ENCODE measurements at regions not wholly inside any gene's neighbourhood (a gene's known extent, or its start where the extent isn't known, plus 50 kb on each side); places are given as distances from the start of the nearest gene placed in this dataset.

DNA sequence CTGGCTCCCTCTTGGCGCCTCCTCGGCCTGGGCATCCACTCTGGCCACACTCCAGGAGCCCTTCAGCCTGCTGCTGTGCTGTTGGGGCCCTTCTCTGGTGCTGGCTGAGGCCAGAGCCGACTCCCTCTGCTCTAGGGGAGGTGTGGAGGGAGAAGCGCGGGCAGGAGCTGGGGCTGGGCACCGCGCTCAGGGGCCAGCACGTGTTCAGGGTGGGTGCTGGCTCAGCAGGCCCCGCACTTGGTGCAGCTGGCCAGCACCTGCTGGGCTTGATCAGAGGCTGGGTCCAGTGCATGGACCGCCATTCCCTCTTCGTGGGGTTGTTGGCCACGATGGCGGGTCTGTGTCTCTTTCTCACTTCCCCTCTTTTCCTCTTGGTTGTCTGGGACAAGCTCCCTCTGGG, 2381.0 kb downstream of the LRRC4C start:
- Histone ChIP-seq H3K36me3 (ENCODE audit: insufficient read depth, low read length) (no peaks in the 10 kb centered on the region), H2AFZ (ENCODE audit: low read length) (no peak overlapping the region), H3K27ac (ENCODE audit: low read depth, low read length) (no peak overlapping the region), H3K4me3 (ENCODE audit: insufficient read depth, low read length) (no peak overlapping the region), H3K27me3 (ENCODE audit: insufficient read depth, low read length) (no peaks in the 10 kb centered on the region), H3K79me2 (ENCODE audit: insufficient read depth, low read length) (no peaks in the 10 kb centered on the region), H3K4me1 (ENCODE audit: insufficient read depth, low read length) (no peaks in the 10 kb centered on the region), H4K20me1 (ENCODE audit: insufficient read depth, low read length) (no peaks in the 10 kb centered on the region), H3K9me3 (ENCODE audit: low read depth, low read length) (peaks cover 3% of the 10 kb centered on the region), H3K4me2 (ENCODE audit: insufficient read depth, low read length) (no peak overlapping the region)
- peak; percentile 0 for DNase-seq (ENCODE audit: insufficient read length, low spot score, missing footprints)
- TF ChIP-seq, protein P1, sequence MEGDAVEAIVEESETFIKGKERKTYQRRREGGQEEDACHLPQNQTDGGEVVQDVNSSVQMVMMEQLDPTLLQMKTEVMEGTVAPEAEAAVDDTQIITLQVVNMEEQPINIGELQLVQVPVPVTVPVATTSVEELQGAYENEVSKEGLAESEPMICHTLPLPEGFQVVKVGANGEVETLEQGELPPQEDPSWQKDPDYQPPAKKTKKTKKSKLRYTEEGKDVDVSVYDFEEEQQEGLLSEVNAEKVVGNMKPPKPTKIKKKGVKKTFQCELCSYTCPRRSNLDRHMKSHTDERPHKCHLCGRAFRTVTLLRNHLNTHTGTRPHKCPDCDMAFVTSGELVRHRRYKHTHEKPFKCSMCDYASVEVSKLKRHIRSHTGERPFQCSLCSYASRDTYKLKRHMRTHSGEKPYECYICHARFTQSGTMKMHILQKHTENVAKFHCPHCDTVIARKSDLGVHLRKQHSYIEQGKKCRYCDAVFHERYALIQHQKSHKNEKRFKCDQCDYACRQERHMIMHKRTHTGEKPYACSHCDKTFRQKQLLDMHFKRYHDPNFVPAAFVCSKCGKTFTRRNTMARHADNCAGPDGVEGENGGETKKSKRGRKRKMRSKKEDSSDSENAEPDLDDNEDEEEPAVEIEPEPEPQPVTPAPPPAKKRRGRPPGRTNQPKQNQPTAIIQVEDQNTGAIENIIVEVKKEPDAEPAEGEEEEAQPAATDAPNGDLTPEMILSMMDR (IDR thresholded peaks at IDR 0.05; ENCODE audit: extremely low read depth, low read depth, low read length): no peak

DNA sequence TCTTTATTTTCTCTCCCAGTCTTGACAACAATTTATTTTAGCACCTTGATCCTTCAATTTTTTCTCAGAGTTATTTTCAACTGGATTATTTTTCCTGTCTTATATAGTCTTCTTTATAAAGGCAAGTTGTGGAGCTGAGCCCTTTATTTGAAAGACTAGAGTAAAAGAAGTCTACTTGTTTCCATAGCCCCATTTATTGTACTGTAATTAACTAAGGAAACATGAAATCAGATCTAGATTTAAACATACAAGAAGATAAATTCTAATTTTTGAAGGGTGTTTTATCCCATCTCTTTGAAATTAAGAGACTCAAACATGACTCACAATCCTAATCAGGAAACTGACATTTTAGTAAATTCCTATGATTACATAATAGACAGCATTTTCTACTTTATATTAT, 2421.8 kb downstream of the LRRC4C start:
- Histone ChIP-seq H3K36me3 (ENCODE audit: insufficient read depth, low read length) (no peaks in the 10 kb centered on the region), H3K4me3 (ENCODE audit: insufficient read depth, low read length) (no peak overlapping the region), H4K20me1 (ENCODE audit: insufficient read depth, low read length) (no peaks in the 10 kb centered on the region), H3K79me2 (ENCODE audit: insufficient read depth, low read length) (no peaks in the 10 kb centered on the region), H3K4me2 (ENCODE audit: insufficient read depth, low read length) (no peak overlapping the region), H2AFZ (ENCODE audit: low read length) (no peak overlapping the region), H3K4me1 (ENCODE audit: insufficient read depth, low read length) (no peaks in the 10 kb centered on the region), H3K27ac (ENCODE audit: low read depth, low read length) (no peak overlapping the region), H3K27me3 (ENCODE audit: insufficient read depth, low read length) (no peaks in the 10 kb centered on the region), H3K9me3 (ENCODE audit: low read depth, low read length) (no peaks in the 10 kb centered on the region)
- DNase-seq (ENCODE audit: insufficient read length, low spot score, missing footprints): no peak
- TF ChIP-seq, protein P1 (IDR thresholded peaks at IDR 0.05; ENCODE audit: extremely low read depth, low read depth, low read length): no peak

GRCh38 chr11:39036021-39036420, 2423.4 kb downstream of the LRRC4C start:
- H3K36me3 ChIP-seq (ENCODE audit: insufficient read depth, low read length): no peaks in the 10 kb centered on the region
- H3K27ac ChIP-seq (ENCODE audit: low read depth, low read length): no peak overlapping the region
- no peak overlapping the region for H3K4me2 ChIP-seq (ENCODE audit: insufficient read depth, low read length)
- H2AFZ ChIP-seq (ENCODE audit: low read length): no peak overlapping the region
- no peaks in the 10 kb centered on the region for H3K9me3 ChIP-seq (ENCODE audit: low read depth, low read length)
- no peak overlapping the region for H3K4me3 ChIP-seq (ENCODE audit: insufficient read depth, low read length)
- TF ChIP-seq, protein P1 (IDR thresholded peaks at IDR 0.05; ENCODE audit: extremely low read depth, low read depth, low read length): no peak
- H3K79me2 ChIP-seq (ENCODE audit: insufficient read depth, low read length): no peaks in the 10 kb centered on the region
- no peaks in the 10 kb centered on the region for H3K4me1 ChIP-seq (ENCODE audit: insufficient read depth, low read length)
- H4K20me1 ChIP-seq (ENCODE audit: insufficient read depth, low read length): no peaks in the 10 kb centered on the region
- no peak for DNase-seq (ENCODE audit: insufficient read length, low spot score, missing footprints)
- H3K27me3 ChIP-seq (ENCODE audit: insufficient read depth, low read length): no peaks in the 10 kb centered on the region

GRCh38 chr11:39021539-39021938, 2423.5 kb upstream of the RAG2 start:
- no peak overlapping the region for H3K4me2 ChIP-seq (ENCODE audit: insufficient read depth, low read length)
- no peaks in the 10 kb centered on the region for H3K79me2 ChIP-seq (ENCODE audit: insufficient read depth, low read length)
- no peaks in the 10 kb centered on the region for H4K20me1 ChIP-seq (ENCODE audit: insufficient read depth, low read length)
- no peak overlapping the region for H3K27ac ChIP-seq (ENCODE audit: low read depth, low read length)
- no peak for DNase-seq (ENCODE audit: insufficient read length, low spot score, missing footprints)
- no peaks in the 10 kb centered on the region for H3K27me3 ChIP-seq (ENCODE audit: insufficient read depth, low read length)
- H3K4me3 ChIP-seq (ENCODE audit: insufficient read depth, low read length): no peak overlapping the region
- no peak overlapping the region for H2AFZ ChIP-seq (ENCODE audit: low read length)
- H3K4me1 ChIP-seq (ENCODE audit: insufficient read depth, low read length): no peaks in the 10 kb centered on the region
- no peaks in the 10 kb centered on the region for H3K36me3 ChIP-seq (ENCODE audit: insufficient read depth, low read length)
- TF ChIP-seq, protein P1 (IDR thresholded peaks at IDR 0.05; ENCODE audit: extremely low read depth, low read depth, low read length): no peak
- no peaks in the 10 kb centered on the region for H3K9me3 ChIP-seq (ENCODE audit: low read depth, low read length)

Measured in osteoblast (primary cell).